ENCODE measurements at regions not wholly inside any gene's neighbourhood (a gene's known extent, or its start where the extent isn't known, plus 50 kb on each side); places are given as distances from the start of the nearest gene placed in this dataset.

- no peaks in the 10 kb centered on the region for H3K27me3 ChIP-seq (ENCODE audit: control insufficient read depth in 4 of 4, insufficient read depth in 4 of 4, low read length in 3 of 4)
- 86% methylated on average over 11 of the region's 11 CpGs for WGBS
- TF ChIP-seq, protein P1, sequence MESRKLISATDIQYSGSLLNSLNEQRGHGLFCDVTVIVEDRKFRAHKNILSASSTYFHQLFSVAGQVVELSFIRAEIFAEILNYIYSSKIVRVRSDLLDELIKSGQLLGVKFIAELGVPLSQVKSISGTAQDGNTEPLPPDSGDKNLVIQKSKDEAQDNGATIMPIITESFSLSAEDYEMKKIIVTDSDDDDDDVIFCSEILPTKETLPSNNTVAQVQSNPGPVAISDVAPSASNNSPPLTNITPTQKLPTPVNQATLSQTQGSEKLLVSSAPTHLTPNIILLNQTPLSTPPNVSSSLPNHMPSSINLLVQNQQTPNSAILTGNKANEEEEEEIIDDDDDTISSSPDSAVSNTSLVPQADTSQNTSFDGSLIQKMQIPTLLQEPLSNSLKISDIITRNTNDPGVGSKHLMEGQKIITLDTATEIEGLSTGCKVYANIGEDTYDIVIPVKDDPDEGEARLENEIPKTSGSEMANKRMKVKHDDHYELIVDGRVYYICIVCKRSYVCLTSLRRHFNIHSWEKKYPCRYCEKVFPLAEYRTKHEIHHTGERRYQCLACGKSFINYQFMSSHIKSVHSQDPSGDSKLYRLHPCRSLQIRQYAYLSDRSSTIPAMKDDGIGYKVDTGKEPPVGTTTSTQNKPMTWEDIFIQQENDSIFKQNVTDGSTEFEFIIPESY (IDR thresholded peaks at IDR 0.05), result no peak
- TF ChIP-seq REST (IDR thresholded peaks at IDR 0.05), result no peak
- no peak for TF ChIP-seq HNF4A (conservative IDR thresholded peaks at IDR 0.05)
- TF ChIP-seq RXRA (IDR thresholded peaks at IDR 0.05), result no peak
- no peaks in the 10 kb centered on the region for H3K9me3 ChIP-seq (ENCODE audit: control insufficient read depth in 4 of 4, low read length in 3 of 4)
- peaks cover 0 to 16% (median 0%) of the 10 kb centered on the region in 4 donors for H3K4me1 ChIP-seq (ENCODE audit: control insufficient read depth in 4 of 4, insufficient read depth in 4 of 4, low read length in 3 of 4)
- no peak for DNase-seq (ENCODE audit: low spot score)
- H3K27ac ChIP-seq (ENCODE audit: low read depth in 1 of 2, low read length in 2 of 2), result no peak overlapping the region
- no peak overlapping the region for H3K4me3 ChIP-seq (ENCODE audit: low read depth in 1 of 3, low read length in 3 of 3)
- no peaks in the 10 kb centered on the region for H3K36me3 ChIP-seq (ENCODE audit: control insufficient read depth in 4 of 4, insufficient read depth in 3 of 4, low read depth in 1 of 4, low read length in 3 of 4)
- H3K9ac ChIP-seq (ENCODE audit: low read depth in 1 of 2, low read length in 2 of 2), result no peak overlapping the region
Observed at GRCh38 chr5:167248257-167248656, 1043.2 kb upstream of the WWC1 start.

DNA sequence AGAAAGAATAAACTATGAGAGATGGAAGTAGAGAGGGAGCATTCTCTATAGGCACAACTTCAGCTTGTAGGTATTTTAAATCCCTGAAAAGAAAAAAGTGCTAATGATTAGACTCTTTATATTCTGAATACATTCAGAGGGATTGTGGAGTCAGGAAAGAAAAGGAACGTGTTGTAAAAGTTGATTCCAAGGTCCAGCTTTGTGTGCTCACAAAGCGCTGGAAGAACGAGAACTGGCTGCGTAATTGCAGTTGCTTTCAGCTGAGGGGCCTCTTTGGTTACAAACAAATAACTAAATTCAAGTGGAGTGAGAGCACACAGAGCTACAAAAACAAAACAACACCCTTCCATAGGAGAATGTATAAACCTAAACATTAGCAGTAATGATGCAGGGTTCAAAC, 1040.4 kb upstream of the WWC1 start:
- WGBS, result 32% methylated on average over 4 of the region's 4 CpGs
- no peak overlapping the region for H3K4me3 ChIP-seq (ENCODE audit: low read depth in 1 of 3, low read length in 3 of 3)
- H3K9me3 ChIP-seq (ENCODE audit: control insufficient read depth in 4 of 4, low read length in 3 of 4), result no peaks in the 10 kb centered on the region
- H3K27ac ChIP-seq (ENCODE audit: low read depth in 1 of 2, low read length in 2 of 2), result no peak overlapping the region
- peaks cover 0 to 16% (median 0%) of the 10 kb centered on the region in 4 donors for H3K4me1 ChIP-seq (ENCODE audit: control insufficient read depth in 4 of 4, insufficient read depth in 4 of 4, low read length in 3 of 4)
- no peaks in the 10 kb centered on the region for H3K36me3 ChIP-seq (ENCODE audit: control insufficient read depth in 4 of 4, insufficient read depth in 3 of 4, low read depth in 1 of 4, low read length in 3 of 4)
- TF ChIP-seq YY1 (IDR thresholded peaks at IDR 0.05) (no peak), SP1 (IDR thresholded peaks at IDR 0.05) (peak; percentile 78), RAD21 (IDR thresholded peaks at IDR 0.05) (peak in 1 of 2 donors; percentile 21), HNF4G (IDR thresholded peaks at IDR 0.05) (peak; percentile 57), CTCF (IDR thresholded peaks at IDR 0.05; ENCODE audit: low read depth, low read length, missing input control) (no peak), JUND (IDR thresholded peaks at IDR 0.05) (no peak), NR2F2 (IDR thresholded peaks at IDR 0.05) (no peak), RXRA (IDR thresholded peaks at IDR 0.05) (no peak), FOXA2 (IDR thresholded peaks at IDR 0.05) (no peak), REST (IDR thresholded peaks at IDR 0.05) (no peak), HNF4A (conservative IDR thresholded peaks at IDR 0.05) (peak; percentile 45 to 82), EGR1 (IDR thresholded peaks at IDR 0.05; ENCODE audit: low read depth in 2 of 2) (no peak), FOXA1 (IDR thresholded peaks at IDR 0.05) (no peak)
- TF ChIP-seq, protein P1 (IDR thresholded peaks at IDR 0.05), result no peak
- TF ChIP-seq, protein P2, sequence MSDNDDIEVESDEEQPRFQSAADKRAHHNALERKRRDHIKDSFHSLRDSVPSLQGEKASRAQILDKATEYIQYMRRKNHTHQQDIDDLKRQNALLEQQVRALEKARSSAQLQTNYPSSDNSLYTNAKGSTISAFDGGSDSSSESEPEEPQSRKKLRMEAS (IDR thresholded peaks at IDR 0.05), result no peak
- no peak for DNase-seq (ENCODE audit: low spot score)
- no peaks in the 10 kb centered on the region for H3K27me3 ChIP-seq (ENCODE audit: control insufficient read depth in 4 of 4, insufficient read depth in 4 of 4, low read length in 3 of 4)
- no peak overlapping the region for H3K9ac ChIP-seq (ENCODE audit: low read depth in 1 of 2, low read length in 2 of 2)

Measured in liver (tissue), 8 donors.